GM12878 (cell line): ENCODE measurements at regions not wholly inside any gene's neighbourhood (a gene's known extent, or its start where the extent isn't known, plus 50 kb on each side); places are given as distances from the start of the nearest gene placed in this dataset.

Source experiments
- ATAC-seq: fragments of 200-7000 bp; cut with Tn5 transposase; 3 replicates; pipeline ENCODE4 v1.9.1; 2020; ENCODE audit warnings: mild to moderate bottlenecking, moderate library complexity
- BruUV-seq: library from RNA; stranded (reverse); fragments of 400-500 nt; replicated peaks from 2 replicates; lab custom pipeline; 2021; lab: Mats Ljungman, UMichigan
- CTCF ChIA-PET: fragments of 300-600 bp; sonication (Branson Sonifier 250); formaldehyde crosslinking; extraction: SDS; loops from one replicate; lab custom pipeline; 2021; ENCODE audit warnings: inconsistent platforms; lab: Yijun Ruan, JAX
- POLR2A ChIA-PET: fragments of 350-600 bp; formaldehyde crosslinking; extraction: SDS; loops from one replicate; lab custom pipeline; 2021; ENCODE audit warnings: inconsistent platforms; lab: Charles Lee
- RAD21 ChIA-PET: fragments of 300-600 bp; sonication (Branson Sonifier 250); formaldehyde crosslinking; loops from one replicate; lab custom pipeline; 2023; ENCODE audit warnings: antibody characterized with exemption; ENCODE audit not compliant: unreplicated experiment; lab: Charles Lee
- SMC1A ChIA-PET: fragments of 300-600 bp; sonication (Branson Sonifier 250); formaldehyde crosslinking; loops from one replicate; lab custom pipeline; 2023; ENCODE audit not compliant: unreplicated experiment, uncharacterized antibody; lab: Charles Lee
- DNase-seq: peaks from one replicate; pipeline ENCODE4 v3.0.0-alpha.2; 2011; ENCODE audit warnings: low read depth, low spot score
- FAIRE-seq: peaks from 3 replicates; lab custom pipeline; 2011; peaks lifted over from hg19 to GRCh38; lab: Jason Lieb, UNC
- H2AFZ ChIP-seq: 2 replicates; pipeline ENCODE4 v1.6.0; 2011; ENCODE audit warnings: low read depth, low read length, control low read depth; ENCODE audit not compliant: control insufficient read depth
- H3K27ac ChIP-seq: 2 replicates; pipeline ENCODE4 v1.5.1; 2011; ENCODE audit warnings: control low read depth; ENCODE audit not compliant: control insufficient read depth, insufficient read depth
- H3K27me3 ChIP-seq, 2 experiments: replicated peaks in 1 of 2; 2 replicates each; pipeline versions ENCODE4 v1.6.0 to v1.6.1; 2011; ENCODE audit warnings: low read length in 1 of 2; ENCODE audit not compliant: control insufficient read depth in 2 of 2, insufficient read depth in 2 of 2
- H3K36me3 ChIP-seq, 2 experiments: 2 replicates each; pipeline ENCODE4 v1.5.1; 2011; ENCODE audit warnings: low read length in 1 of 2; ENCODE audit not compliant: control insufficient read depth in 2 of 2, insufficient read depth in 2 of 2
- H3K4me1 ChIP-seq: 2 replicates; pipeline ENCODE4 v1.6.1; 2011; ENCODE audit warnings: mild to moderate bottlenecking, low read length, moderate library complexity, mixed read lengths; ENCODE audit not compliant: control insufficient read depth, insufficient read depth
- H3K4me2 ChIP-seq: 2 replicates; pipeline ENCODE4 v1.6.0; 2011; ENCODE audit warnings: control low read depth; ENCODE audit not compliant: control insufficient read depth, insufficient read depth
- H3K4me3 ChIP-seq: fragments of 200-600 bp; sonication (generic); 2 replicates; pipeline ENCODE4 v1.5.1; 2016
- H3K79me2 ChIP-seq: 2 replicates; pipeline ENCODE4 v1.6.0; 2011; ENCODE audit warnings: low read length; ENCODE audit not compliant: control insufficient read depth, insufficient read depth
- H3K9ac ChIP-seq: 2 replicates; pipeline ENCODE4 v1.8.0; 2011; ENCODE audit warnings: low read length, control low read depth, mixed read lengths; ENCODE audit not compliant: control insufficient read depth, insufficient read depth
- H3K9me3 ChIP-seq: replicated peaks from 3 replicates; pipeline ENCODE4 v1.5.1; 2011; ENCODE audit warnings: mild to moderate bottlenecking, low read length; ENCODE audit not compliant: control insufficient read depth, insufficient read depth
- H4K20me1 ChIP-seq: 2 replicates; pipeline ENCODE4 v1.6.0; 2011; ENCODE audit not compliant: control insufficient read depth, insufficient read depth
- FOS ChIP-seq: IDR thresholded peaks from 3 replicates; pipeline ENCODE4 v1.6.1; 2011; ENCODE audit warnings: borderline replicate concordance; ENCODE audit not compliant: insufficient read length; ENCODE audit errors: extremely low read depth
- IKZF2 ChIP-seq, 2 experiments: fragments of 450-650 bp; IDR thresholded peaks; 2 replicates each; pipeline ENCODE4 v1.6.1; 2017; ENCODE audit warnings: mild to moderate bottlenecking in 2 of 2, moderate library complexity in 2 of 2
- MTA3 ChIP-seq: IDR thresholded peaks from 2 replicates; pipeline ENCODE4 v1.6.1; 2012; ENCODE audit warnings: low read length, inconsistent platforms, borderline replicate concordance
- MYB ChIP-seq: fragments of 150-350 bp; IDR thresholded peaks from 2 replicates; pipeline ENCODE4 v1.6.1; 2014; ENCODE audit warnings: mild to moderate bottlenecking, low read depth, low read length, borderline replicate concordance
- NR2C1 ChIP-seq: fragments of 450-650 bp; IDR thresholded peaks from 2 replicates; pipeline ENCODE4 v1.6.1; 2017; ENCODE audit warnings: antibody characterized with exemption, mild to moderate bottlenecking, moderate library complexity
- POLR2AphosphoS5 ChIP-seq: IDR thresholded peaks from 2 replicates; pipeline ENCODE4 v1.6.1; 2011; ENCODE audit warnings: mild to moderate bottlenecking, low read length, inconsistent platforms
- SUZ12 ChIP-seq: fragments of 200-600 bp; sonication (generic); IDR thresholded peaks from one replicate; pipeline ENCODE4 v1.6.1; 2018; ENCODE audit warnings: antibody characterized with exemption, mild to moderate bottlenecking; ENCODE audit not compliant: unreplicated experiment
- TCF7 ChIP-seq: IDR thresholded peaks from 2 replicates; pipeline ENCODE4 v1.6.1; 2014; ENCODE audit warnings: antibody characterized with exemption, borderline replicate concordance
- WRNIP1 ChIP-seq: IDR thresholded peaks from 2 replicates; pipeline ENCODE4 v1.6.1; 2011; ENCODE audit warnings: low read depth, low read length, improper control_type of control experiment, borderline replicate concordance
- ZNF384 ChIP-seq: IDR thresholded peaks from 2 replicates; pipeline ENCODE4 v1.6.1; 2012; ENCODE audit warnings: low read depth, mild to moderate bottlenecking, low read length, improper control_type of control experiment, borderline replicate concordance
- ZNF622 ChIP-seq: fragments of 450-650 bp; IDR thresholded peaks from 2 replicates; pipeline ENCODE4 v1.6.1; 2017; ENCODE audit warnings: mild to moderate bottlenecking, inconsistent platforms
- WGBS: methylation state at CpG from one replicate; pipeline ENCODE4 v1.1.6; 2016; ENCODE audit warnings: low lambda C conversion rate; ENCODE audit not compliant: insufficient replicate concordance, insufficient coverage; ENCODE audit errors: missing lambda C conversion rate; 5-methylcytosine and 5-hydroxymethylcytosine counted together
- in situ Hi-C: fragments of 300-500 bp; cut with MboI; formaldehyde crosslinking; loops from 9 replicates; pipeline ENCODE4 v1.14.3; 2018; ENCODE audit warnings: mixed read lengths
- intact Hi-C: fragments of 100-400 bp; cut with micrococcal nuclease; formaldehyde crosslinking; loops from one replicate; pipeline ENCODE4 v1.14.2; 2022; ENCODE audit not compliant: unreplicated experiment
- TF ChIP-seq, protein P1 (sequence below): IDR thresholded peaks from 2 replicates; pipeline ENCODE4 v1.6.1; 2011; ENCODE audit warnings: low read depth, mild to moderate bottlenecking, low read length, moderate library complexity, borderline replicate concordance; ENCODE audit errors: extremely low read depth

GRCh38 chr9:7320841-7321240, 478.7 kb downstream of the DMAC1 start:
- Histone ChIP-seq H3K27me3 (no peaks in the 10 kb centered on the region), H2AFZ (no peak overlapping the region), H3K9ac (no peak overlapping the region), H3K4me1 (no peaks in the 10 kb centered on the region), H3K9me3 (no peaks in the 10 kb centered on the region), H3K4me3 (no peak overlapping the region), H3K36me3 (no peaks in the 10 kb centered on the region), H3K4me2 (no peak overlapping the region), H4K20me1 (no peaks in the 10 kb centered on the region), H3K79me2 (no peaks in the 10 kb centered on the region), H3K27ac (no peak overlapping the region)
- in situ Hi-C loops = loop anchor here (25.0 kb wide), 1 partner anchor 109 kb away; no protein-coding TSS in a partner anchor
- no TSS peak for BruUV-seq
- WGBS = 48% methylated on average over 7 of the region's 7 CpGs
- no peak for ATAC-seq
- ChIA-PET SMC1A (interaction anchor here (1.2 kb wide), 1 partner anchor 14 kb away, joined by 4 read pairs; no protein-coding TSS in a partner anchor), RAD21 (interaction anchor here (1.2 kb wide), 1 partner anchor 21 kb away, joined by 4 read pairs; no protein-coding TSS in a partner anchor), POLR2A (no interaction called here), CTCF (no interaction called here)
- TF ChIP-seq MYB = no peak
- TF ChIP-seq TCF7 = no peak
- TF ChIP-seq ZNF622 = no peak
- no peak for TF ChIP-seq POLR2AphosphoS5
- no peak for TF ChIP-seq SUZ12
- TF ChIP-seq MTA3 = no peak
- no peak for TF ChIP-seq ZNF384
- no peak for TF ChIP-seq IKZF2 (IDR thresholded peaks at IDR 0.05)
- TF ChIP-seq, protein P1, sequence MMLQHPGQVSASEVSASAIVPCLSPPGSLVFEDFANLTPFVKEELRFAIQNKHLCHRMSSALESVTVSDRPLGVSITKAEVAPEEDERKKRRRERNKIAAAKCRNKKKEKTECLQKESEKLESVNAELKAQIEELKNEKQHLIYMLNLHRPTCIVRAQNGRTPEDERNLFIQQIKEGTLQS = no peak
- no peak for TF ChIP-seq WRNIP1
- TF ChIP-seq NR2C1 = no peak
- no peak for TF ChIP-seq FOS
- no peak for FAIRE-seq
- DNase-seq = no peak
- intact Hi-C loops = no loop called here
